Panc1 (cell line): ENCODE measurements at regions not wholly inside any gene's neighbourhood (a gene's known extent, or its start where the extent isn't known, plus 50 kb on each side); places are given as distances from the start of the nearest gene placed in this dataset.
"Not testable (repeated sequence)": the region's sequence is repeated elsewhere in the genome, so short reads cannot be mapped to it uniquely, and the experiment has no call there.

Experiments used
- ATAC-seq: fragments of 200-7000 bp; cut with Tn5 transposase; 2 replicates; pipeline ENCODE4 v1.9.1; 2020; ENCODE audit warnings: mild to moderate bottlenecking, moderate library complexity
- BruUV-seq: library from RNA; stranded (reverse); fragments of 400-500 nt; replicated peaks from 2 replicates; lab custom pipeline; 2021; lab: Mats Ljungman, UMichigan
- CTCF ChIA-PET: fragments of 300-600 bp; sonication (Branson Sonifier 250); formaldehyde crosslinking; loops from one replicate; lab custom pipeline; 2022; ENCODE audit warnings: antibody characterized with exemption; lab: Charles Lee
- POLR2A ChIA-PET: fragments of 300-600 bp; sonication (Branson Sonifier 250); formaldehyde crosslinking; loops from one replicate; lab custom pipeline; 2022; ENCODE audit warnings: antibody characterized with exemption; lab: Charles Lee
- DNase-seq: peaks from one replicate; pipeline ENCODE4 v3.0.0-alpha.2; 2010; ENCODE audit warnings: low read depth, low spot score
- H3K27ac ChIP-seq: 2 replicates; pipeline ENCODE4 v1.5.1; 2011; ENCODE audit warnings: mild to moderate bottlenecking, low read length, inconsistent platforms
- H3K27me3 ChIP-seq: fragments of 200-500 bp; sonication (Bioruptor generic); 2 replicates; pipeline ENCODE4 v1.6.0; 2014; ENCODE audit warnings: low read length, inconsistent platforms; ENCODE audit not compliant: control insufficient read depth, insufficient read depth
- H3K36me3 ChIP-seq: fragments of 200-500 bp; sonication (Bioruptor generic); 2 replicates; pipeline ENCODE4 v1.5.1; 2014; ENCODE audit warnings: inconsistent platforms, mild to moderate bottlenecking, low read length, moderate library complexity; ENCODE audit not compliant: control insufficient read depth, insufficient read depth
- H3K4me1 ChIP-seq: 2 replicates; pipeline ENCODE4 v1.5.1; 2011; ENCODE audit warnings: inconsistent platforms, mild to moderate bottlenecking, low read length, moderate library complexity; ENCODE audit not compliant: control insufficient read depth, insufficient read depth
- H3K4me3 ChIP-seq, 2 experiments: 2 replicates each; pipeline ENCODE4 v1.5.1; 2011 to 2012; ENCODE audit warnings: low read depth in 2 of 2, low read length in 2 of 2, mild to moderate bottlenecking in 2 of 2, inconsistent platforms in 1 of 2, moderate library complexity in 1 of 2
- H3K9me3 ChIP-seq: fragments of 200-500 bp; sonication (Bioruptor generic); 2 replicates; pipeline ENCODE4 v1.5.1; 2014; ENCODE audit warnings: low read depth, mild to moderate bottlenecking, inconsistent platforms, low read length, moderate library complexity; ENCODE audit not compliant: control insufficient read depth, insufficient read depth
- in situ Hi-C: cut with HindIII; loops from 2 replicates; pipeline ENCODE4 v1.10.0; 2016; ENCODE audit warnings: low sequenced_read_pairs, low pct_unique_long_range_greater_than_20kb
- intact Hi-C: fragments of 100-400 bp; cut with micrococcal nuclease; formaldehyde crosslinking; loops from one replicate; pipeline ENCODE4 v1.10.0; 2022; ENCODE audit not compliant: unreplicated experiment

DNA sequence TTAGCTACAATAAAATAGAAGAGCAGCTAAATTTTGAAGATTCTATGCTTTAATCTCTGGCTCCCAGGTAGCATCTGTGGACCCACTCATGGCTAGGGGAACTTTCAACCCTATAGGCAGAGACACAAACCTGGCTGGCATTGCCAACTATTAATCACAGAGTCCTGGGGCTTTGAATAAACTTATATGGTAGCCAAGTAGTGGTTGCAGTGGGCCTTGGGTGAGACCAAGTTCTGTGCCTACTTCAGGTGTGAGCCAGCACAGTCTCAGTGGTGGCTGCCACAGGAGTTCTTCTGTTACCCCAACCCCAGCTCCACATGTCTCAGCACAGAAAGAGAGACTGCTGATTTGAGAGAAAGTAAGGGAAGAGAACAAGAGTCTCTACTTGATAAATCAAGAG is 1626.5 kb downstream of the SPATA31A7 start:
- H3K27me3 ChIP-seq, H3K27ac ChIP-seq, H3K36me3 ChIP-seq, BruUV-seq, intact Hi-C loops, CTCF ChIA-PET, DNase-seq, POLR2A ChIA-PET, H3K9me3 ChIP-seq, in situ Hi-C loops, H3K4me3 ChIP-seq, ATAC-seq, H3K4me1 ChIP-seq: not testable (repeated sequence)

DNA sequence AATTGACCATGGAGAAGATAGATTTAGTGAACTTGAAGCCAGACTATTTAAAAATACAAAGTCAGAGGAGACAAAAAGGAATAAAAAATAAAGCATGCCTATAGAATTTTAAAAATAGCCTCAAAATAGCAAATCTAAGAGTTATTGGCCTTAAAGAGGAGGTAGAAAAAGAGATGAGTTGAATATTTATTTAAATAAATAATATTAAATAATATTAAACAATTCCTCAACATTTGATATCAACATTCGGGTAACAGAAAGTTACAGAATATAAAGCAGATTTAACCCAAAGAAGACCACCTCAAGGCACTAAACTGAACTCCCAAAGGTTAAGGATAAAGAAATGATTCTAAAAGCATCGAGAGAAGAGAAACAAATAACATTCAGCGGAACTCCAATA is 1627.4 kb downstream of the SPATA31A7 start:
- H3K27me3 ChIP-seq, CTCF ChIA-PET, POLR2A ChIA-PET, H3K4me3 ChIP-seq, DNase-seq, intact Hi-C loops, H3K4me1 ChIP-seq, BruUV-seq, in situ Hi-C loops, H3K36me3 ChIP-seq, H3K9me3 ChIP-seq, H3K27ac ChIP-seq, ATAC-seq: not testable (repeated sequence)

DNA sequence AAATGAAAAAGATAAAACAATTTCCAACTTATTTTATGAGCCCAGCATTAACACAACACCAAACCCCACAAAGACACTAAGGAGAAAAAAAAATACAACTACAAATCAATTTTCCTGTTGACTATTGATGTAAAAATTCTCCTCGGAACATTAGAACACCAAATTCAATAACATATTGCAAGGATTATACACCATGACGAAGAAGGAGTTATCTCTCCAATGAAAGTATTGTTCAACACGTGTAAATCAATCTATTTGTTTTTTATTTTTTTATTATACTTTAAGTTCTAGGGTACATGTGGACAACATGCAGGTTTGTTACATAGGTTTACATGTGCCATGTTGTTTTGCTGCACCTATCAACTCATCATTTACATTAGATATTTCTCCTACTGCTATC is 1632.3 kb downstream of the SPATA31A7 start:
- H3K27ac ChIP-seq, DNase-seq, CTCF ChIA-PET, in situ Hi-C loops, ATAC-seq, H3K9me3 ChIP-seq, H3K27me3 ChIP-seq, H3K4me1 ChIP-seq, H3K36me3 ChIP-seq, BruUV-seq, H3K4me3 ChIP-seq, intact Hi-C loops, POLR2A ChIA-PET: not testable (repeated sequence)

DNA sequence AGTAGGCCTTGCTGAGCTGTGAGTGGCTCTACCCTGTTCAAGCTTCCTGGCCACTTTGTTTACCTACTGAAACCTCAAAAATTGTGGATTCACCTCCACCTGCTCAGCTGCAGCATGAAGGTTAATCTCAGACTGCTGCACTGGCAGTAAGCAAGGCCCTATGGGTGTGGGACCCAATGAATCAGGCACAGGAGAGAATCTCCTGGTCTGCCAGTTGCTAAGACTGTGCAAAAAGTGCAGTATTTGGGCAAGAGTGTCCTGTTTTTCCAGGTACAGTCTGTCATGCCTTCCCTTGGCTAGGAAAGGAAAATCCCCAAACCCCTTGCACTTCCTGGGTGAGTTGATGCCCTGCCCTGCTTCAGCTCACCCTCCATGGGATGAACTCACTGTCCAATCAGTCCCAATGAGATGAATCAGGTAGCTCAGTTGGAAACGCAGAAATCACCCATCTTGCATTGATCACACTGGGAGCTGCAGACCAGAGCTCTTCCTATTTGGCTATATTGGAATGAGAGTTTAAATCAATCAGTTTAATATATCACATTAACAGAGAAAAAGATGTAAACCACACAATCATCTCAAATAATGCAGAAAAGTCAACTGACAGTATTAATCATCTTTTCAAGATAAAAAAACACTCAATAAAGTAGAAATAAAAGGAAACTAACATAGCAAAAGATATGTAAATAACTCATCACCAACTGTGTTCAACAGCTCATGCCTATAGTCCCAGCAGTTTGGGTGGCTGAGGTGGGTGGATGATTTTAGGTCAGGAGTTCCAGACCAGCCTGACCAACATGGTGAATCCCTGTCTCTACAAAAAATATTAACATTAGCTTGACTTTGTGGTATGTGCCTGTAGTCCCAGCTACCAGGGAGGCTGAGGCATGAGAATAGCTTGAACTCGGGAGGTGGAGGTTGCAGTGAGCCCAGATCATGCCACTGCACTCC is 1638.4 kb downstream of the SPATA31A7 start:
- H3K9me3 ChIP-seq, H3K36me3 ChIP-seq, POLR2A ChIA-PET, H3K4me3 ChIP-seq, H3K4me1 ChIP-seq, in situ Hi-C loops, intact Hi-C loops, H3K27ac ChIP-seq, H3K27me3 ChIP-seq, ATAC-seq, DNase-seq, BruUV-seq, CTCF ChIA-PET: not testable (repeated sequence)

DNA sequence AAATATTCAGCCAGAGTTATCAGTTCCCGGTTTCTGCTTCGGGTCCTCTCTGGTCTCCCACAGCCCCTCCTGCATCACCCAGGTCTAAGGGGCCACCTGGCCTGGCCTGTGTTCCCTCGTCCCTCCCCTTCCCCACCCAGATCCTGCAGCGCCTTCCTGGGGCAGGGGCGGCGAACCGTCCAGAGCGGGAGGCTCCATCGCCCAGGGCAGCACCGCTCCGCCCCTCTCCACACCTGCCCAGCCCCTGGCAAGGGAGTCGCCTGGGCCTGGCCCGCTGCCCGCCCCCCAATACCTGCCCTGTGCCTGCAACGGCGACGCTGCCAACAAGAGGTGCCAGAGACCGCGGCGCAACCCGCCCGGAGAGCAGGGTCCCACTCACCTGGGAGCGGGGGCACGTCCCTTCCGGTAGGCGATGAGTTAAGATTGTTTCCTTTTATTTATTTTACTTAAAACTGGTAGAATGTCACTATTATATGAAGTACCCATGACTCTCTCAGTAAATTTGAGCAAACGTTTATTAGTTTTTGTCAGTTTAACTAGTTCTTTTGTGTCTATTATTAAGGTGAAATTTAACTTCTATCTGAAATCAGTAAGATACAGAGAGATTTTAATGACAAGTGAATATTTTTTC is 1641.1 kb downstream of the SPATA31A7 start:
- intact Hi-C loops, H3K9me3 ChIP-seq, H3K27me3 ChIP-seq, H3K27ac ChIP-seq, H3K4me3 ChIP-seq, BruUV-seq, ATAC-seq, in situ Hi-C loops, DNase-seq, H3K4me1 ChIP-seq, H3K36me3 ChIP-seq, CTCF ChIA-PET, POLR2A ChIA-PET: not testable (repeated sequence)

DNA sequence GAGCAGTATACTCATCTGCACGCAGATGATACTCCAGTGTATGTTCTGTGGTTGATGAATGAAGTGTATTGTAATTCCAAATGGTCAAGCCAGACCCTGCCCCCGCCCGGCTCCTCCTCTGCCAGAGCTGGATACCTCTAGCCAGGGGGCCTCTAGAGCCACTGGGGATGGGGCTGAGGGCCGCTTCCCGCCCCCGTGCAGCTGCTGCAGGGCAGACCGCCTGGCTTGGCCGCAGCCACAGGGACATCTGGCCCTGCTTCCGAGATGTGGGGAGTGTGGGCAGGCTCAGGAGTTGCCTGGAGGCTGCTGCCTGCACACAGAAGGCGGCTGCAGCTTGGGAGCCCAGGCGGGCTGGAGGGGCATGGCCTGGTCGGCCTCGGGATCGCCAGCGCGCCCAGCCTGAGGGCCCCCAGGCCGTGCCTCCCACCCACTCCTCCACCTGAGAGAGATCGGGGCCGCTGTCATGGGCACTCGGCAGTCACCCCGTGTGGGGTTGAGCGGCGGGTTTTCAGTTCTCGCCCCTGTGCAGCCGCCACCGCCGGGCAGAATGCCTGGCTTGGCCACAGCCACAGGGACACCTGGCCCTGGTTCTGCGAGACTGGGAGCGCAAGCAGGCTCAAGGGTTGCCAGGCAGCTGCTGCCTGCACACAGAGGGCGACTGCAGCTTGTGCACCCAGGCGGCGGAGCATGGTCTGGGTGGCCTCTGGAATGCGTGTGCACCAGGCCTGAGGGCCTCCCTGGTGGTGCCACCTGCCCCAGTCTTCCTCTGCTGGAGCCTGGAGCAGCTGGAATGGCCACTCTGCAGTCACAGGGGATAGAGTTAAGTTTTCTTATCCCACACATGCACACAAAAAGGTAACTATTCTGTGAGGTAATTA is 1643.7 kb downstream of the SPATA31A7 start:
- POLR2A ChIA-PET, BruUV-seq, H3K4me3 ChIP-seq, in situ Hi-C loops, DNase-seq, intact Hi-C loops, CTCF ChIA-PET, H3K9me3 ChIP-seq, H3K27ac ChIP-seq, H3K4me1 ChIP-seq, ATAC-seq, H3K36me3 ChIP-seq, H3K27me3 ChIP-seq: not testable (repeated sequence)
